GM18907 (cell line): ENCODE measurements at regions not wholly inside any gene's neighbourhood (a gene's known extent, or its start where the extent isn't known, plus 50 kb on each side); places are given as distances from the start of the nearest gene placed in this dataset.

Experiments
- ATAC-seq: cut with Tn5 transposase; IDR thresholded peaks from one replicate; pipeline ENCODE4 v1.9.1; 2021; ENCODE audit warnings: mild to moderate bottlenecking, moderate library complexity; ENCODE audit not compliant: unreplicated experiment

DNA sequence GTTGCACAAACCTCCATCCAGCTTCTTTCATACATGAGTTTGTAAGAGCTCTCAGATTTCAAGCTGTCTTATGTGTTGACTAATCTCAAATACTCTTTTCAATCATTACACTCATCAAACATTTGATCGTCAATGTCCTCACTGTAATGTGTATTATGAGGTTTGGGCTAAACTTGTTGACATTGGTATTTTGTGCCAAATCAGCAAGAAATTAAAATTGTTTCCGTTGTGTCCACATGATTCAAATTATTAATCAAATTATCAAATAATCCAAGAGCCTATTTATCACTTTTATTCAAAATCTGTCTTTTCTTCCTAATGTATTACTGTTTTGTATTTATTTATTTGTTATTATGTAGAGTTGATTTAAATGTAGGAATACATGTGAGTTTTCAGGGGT is 283.4 kb downstream of the GAS1 start:
- no peak for ATAC-seq

DNA sequence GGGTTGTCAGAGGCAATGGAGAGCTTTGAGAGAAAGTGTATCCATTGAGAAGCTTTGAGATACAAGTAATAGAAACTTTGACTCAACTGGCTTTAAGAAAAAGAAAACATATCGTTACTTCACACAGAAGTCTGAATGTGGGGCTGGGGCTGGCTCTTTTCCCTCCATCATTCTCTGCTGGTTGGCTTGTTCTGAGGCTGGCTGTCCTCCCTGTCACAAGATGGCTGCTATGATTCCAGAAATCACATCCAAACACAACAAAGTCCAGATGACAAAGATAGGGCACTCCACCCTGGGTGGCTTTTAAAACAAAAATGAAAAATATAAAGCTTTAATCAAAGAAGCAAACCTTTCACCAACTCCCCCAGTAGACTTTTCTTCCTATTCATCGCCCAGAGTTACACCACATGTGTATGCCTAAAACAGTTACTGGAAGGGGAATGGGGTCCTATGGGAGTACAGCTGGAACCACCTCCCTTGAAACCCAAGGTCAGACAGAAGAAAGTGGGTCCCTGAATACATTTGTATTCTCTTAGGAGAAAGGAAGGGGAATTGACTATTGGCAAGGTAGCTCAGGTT is 284.3 kb downstream of the GAS1 start:
- no peak for ATAC-seq

DNA sequence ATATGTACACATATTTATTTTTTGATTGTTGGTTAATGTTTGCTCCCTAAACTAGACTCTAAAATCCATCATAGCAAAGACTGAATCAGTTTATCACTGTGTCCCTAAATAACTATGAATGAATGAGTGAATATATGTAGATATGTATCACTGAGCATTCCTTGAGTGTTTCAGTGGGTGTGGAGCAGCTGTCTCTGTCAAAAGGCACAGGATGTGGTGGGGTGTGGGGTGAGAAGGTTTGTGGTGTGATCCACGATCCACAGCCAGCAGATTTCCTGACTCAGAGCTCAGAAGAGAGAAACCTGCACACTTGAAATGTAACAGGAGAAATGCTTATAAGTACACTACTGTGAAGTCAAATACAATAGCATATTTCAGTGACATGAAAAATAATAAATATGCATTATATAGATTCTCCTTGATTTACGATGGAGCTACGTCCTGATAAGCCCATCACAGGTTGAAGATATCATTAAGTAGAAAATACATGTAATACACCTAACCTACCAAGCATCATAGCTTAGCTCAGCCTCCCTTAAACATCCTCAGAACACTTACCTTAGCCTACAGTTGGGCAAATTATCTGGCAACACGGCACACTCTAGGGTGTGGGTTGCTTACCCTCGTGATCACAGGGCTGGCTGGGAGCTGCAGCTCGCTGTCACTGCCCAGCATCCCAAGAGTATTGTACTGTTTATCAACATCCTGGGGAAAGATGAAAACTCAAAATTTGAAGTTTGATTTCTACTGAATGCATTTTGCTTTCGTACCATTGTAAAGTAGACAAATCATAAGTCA is 287.0 kb downstream of the GAS1 start:
- no peak for ATAC-seq

DNA sequence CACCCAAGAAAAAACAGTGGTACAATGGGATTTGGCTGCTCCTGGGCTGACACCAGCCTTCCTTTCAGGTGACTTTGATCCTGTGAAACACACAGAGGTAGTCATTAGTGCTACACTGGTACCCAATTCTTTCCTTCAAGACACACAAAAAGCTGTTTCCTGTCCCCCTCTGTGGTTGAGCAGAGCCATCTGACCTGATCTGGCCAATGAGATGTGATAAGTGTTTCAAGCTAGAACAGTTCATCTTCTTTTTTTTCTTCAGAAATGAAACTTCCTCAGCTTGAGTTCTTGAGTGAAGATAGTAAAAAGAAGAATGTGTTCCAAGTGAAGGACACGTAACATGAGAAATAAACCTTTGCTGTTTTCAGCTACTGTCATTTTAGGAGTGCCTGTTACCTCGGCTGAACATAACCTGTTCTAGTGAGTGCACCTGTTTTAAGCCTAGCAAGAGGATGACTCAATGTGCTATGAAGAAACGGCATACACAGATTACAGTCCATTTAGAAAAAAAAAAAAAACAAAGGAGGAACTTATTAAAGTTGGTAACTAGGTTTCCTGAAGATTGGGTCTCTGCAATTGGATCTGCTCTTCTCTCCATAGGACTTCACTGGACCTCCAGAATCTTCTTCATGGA is 287.8 kb downstream of the GAS1 start:
- ATAC-seq, result no peak

- ATAC-seq, result no peak
Measured at GRCh38 chr9:86655147-86655546, 292.2 kb downstream of the GAS1 start.

GRCh38 chr9:86653466-86653865 is 293.8 kb downstream of the GAS1 start:
- ATAC-seq, result no peak

DNA sequence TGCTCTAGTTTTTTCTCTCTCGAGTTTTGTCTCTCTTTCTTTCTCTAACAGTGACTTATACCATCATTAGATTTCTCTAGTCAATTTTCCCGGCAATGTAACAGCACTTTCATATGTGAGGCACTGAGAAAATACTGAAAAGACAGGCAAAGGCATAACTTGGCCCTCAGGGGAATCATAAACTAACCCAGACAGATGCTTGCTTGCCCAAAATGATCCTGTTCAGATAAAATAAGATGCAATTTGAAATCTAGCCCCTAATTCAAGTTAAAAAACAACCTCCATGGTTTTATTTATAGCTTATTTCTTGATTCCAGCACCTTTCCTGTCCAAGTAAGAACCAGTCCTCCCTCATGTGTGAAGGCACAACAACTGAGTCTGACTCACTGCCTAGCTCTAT is 294.6 kb downstream of the GAS1 start:
- no peak for ATAC-seq

DNA sequence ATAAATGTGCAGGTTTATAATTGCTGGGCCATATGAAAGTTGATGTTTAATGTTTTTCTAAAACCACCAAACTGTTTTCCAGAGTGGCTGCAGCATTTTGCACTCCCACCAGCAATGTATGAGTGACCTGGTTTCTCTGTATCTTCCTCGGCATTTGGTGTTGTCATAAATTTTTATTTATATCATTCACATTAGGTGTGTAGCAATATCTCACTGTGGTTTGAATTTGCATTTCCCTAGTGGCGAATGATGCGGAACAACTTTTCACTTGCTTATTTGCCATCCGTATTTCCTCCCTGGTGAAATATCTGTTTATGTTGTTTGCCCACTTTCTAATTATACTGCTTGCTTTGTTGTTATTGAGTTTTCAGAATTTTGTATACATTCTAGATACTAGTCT is 295.7 kb upstream of the TUT7 start:
- ATAC-seq, result no peak

DNA sequence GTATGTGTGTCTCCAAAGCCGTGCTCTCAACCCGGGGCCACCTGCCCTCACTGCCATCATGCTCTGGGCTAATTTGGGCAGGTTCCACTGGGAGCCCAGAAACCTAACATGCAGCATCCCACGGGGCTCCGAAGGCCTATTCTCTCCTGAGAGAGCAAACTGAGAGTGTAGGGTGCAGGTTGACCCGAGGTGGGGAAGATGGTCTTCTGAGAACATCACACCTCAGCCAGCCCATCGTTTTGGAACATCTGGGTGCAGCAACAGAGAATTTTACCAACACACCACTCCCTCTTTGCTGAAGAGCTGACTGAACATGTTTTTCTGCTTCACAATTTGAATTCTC is 294.6 kb upstream of the TUT7 start:
- no peak for ATAC-seq

- ATAC-seq, result no peak
Measured at GRCh38 chr9:86648156-86648827, 294.1 kb upstream of the TUT7 start.

GRCh38 chr9:86645303-86645702 is 291.1 kb upstream of the TUT7 start:
- ATAC-seq, result no peak

DNA sequence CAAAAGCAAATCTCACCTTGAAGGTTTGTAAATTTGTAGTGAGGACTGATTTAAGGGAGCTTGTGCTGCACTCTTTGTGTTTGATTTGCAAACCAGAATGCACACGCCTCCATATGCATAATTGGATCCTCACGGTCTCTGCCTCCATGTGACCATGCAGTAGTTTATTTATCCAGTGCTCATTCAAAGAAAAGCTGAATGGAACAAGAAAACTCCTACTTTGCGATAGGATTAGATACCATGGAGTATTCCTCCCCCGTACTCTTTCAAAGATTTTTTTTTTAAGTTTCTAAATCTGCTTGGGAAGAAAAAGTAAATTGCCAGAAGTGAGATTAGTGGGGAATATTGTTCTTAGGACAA is 290.4 kb upstream of the TUT7 start:
- no peak for ATAC-seq

DNA sequence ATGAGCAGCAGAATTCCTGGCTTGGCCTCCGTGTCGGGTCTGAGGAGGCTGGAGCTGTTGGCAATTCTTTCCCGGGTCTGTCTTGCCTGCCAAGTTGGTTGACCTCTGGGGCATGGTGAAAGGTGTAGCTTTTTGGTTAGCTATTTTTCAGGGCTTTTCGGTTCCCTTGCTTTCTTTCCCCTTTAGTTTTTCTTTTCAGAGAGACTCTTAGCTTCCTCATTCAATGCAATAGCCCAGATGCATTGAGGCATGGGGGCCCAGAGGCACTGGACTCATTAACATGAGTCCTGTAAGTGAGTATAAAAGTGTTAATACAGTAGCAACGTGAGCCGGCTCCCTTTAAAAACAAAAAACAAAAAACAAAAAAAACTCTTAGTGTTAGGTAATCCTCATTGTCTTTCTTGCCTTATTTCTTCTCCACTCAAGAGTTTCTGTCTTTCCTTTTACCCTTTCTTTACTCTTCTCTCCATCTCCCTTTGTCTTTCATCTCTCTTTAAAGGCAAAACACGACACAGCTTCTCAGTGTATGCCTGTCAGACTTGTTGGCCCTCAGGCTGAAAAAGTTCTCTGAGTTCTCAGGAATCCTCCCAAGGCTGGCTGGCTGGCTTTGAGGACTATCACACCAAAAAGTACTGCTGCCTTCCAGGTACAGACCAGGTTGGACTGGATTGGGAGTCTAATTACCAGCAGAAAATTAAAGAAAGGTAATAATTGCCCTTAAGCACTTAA is 289.9 kb upstream of the TUT7 start:
- no peak for ATAC-seq

- ATAC-seq, result no peak
Measured at GRCh38 chr9:86642721-86643120, 288.5 kb upstream of the TUT7 start.

DNA sequence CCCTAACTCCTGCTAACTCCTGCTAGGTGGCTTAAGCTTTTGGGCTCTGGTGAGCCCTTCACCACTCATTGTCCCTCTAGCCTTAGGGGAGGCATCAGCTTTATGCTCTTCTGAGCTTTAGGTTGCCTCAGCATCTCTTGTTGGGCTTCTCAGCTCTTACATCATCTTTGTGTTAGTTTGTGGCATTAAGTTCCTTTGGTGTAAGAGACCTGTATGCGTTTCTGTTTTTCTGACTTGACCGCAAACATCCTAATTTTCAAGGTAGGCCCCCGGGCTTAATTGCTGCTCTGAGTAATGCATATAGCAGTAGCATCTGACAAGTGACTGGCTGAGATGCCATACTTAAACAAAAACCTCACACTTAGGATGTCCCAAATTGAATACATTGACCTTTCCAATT is 287.8 kb upstream of the TUT7 start:
- ATAC-seq, result no peak

DNA sequence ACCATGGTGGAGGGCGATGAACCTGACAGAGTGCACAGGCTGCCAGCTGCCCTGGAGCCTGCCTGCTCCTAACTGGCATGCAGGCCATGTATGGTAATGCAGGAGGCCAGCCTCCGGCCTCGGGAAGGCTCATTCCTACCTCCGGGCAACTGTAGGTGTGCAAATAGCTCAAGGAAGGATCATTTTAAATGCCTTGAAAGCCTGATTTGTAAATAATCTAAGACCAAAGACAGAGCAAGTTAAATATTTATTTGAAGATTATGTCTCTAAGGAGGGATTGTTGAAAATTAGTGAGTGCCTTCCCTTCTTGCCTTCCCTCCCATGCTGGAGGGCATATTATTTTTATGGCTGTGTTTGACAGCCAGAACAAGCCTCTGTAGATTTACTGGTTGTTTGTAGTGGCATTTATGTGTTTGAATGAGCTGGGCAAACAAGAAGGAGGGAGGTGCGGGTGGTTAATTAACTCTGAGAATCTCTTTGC is 285.7 kb upstream of the TUT7 start:
- no peak for ATAC-seq

DNA sequence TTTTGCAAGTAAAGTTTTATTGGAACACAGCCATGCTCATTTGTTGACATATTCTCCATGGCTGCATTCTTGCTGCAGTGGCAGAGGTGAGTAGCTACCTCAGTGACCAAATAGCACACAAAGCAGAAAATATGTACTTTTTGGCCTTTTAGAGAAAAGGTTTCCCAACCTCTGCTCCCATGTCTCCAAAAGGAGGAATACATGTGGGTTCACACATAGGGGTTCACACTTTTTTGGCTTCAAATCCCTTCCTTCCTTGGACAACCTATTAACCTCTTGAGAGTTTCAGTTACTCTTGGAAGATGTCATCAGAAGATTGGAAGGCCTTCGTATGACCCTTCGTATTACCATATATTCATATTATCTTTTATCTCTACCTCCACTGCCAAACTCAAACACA is 285.1 kb upstream of the TUT7 start:
- no peak for ATAC-seq

DNA sequence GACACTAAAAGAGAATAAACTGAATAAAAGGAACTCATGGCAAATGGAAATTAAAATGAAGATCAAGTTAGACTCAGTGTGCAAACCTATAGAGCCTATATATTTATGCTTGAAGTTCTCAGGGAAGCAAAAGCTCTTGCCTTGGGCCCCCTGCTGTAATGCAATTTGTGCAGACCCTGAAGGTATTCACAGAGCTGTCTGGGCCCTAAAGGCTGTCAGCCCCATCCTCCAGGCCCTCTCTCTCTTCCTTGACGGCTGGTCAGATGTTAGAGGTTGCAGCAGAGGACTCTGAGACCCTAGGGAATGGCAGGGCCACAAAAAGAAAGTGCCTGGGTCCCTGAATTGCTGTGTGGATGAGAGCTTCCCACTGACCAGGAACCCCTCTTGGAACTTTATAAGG is 283.9 kb upstream of the TUT7 start:
- ATAC-seq, result no peak

GRCh38 chr9:86637515-86637914 is 283.3 kb upstream of the TUT7 start:
- no peak for ATAC-seq

GRCh38 chr9:86636519-86636918 is 282.3 kb upstream of the TUT7 start:
- ATAC-seq, result no peak

GRCh38 chr9:86636038-86636437 is 281.8 kb upstream of the TUT7 start:
- no peak for ATAC-seq
